ENCODE measurements at regions not wholly inside any gene's neighbourhood (a gene's known extent, or its start where the extent isn't known, plus 50 kb on each side); places are given as distances from the start of the nearest gene placed in this dataset.

- TF ChIP-seq CTCF (IDR thresholded peaks at IDR 0.05) = no peak
- no peak for TF ChIP-seq POLR2A (IDR thresholded peaks at IDR 0.05; ENCODE audit: low read depth)
- no peak for TF ChIP-seq EP300 (IDR thresholded peaks at IDR 0.05)
- no peak for TF ChIP-seq POLR2AphosphoS5 (IDR thresholded peaks at IDR 0.05)
Observed at GRCh38 chr3:76378789-76379188, 593.4 kb upstream of the ZNF717 start.

Data from esophagus muscularis mucosa (tissue), 4 donors.